NT2/D1 (cell line): ENCODE measurements at regions not wholly inside any gene's neighbourhood (a gene's known extent, or its start where the extent isn't known, plus 50 kb on each side); places are given as distances from the start of the nearest gene placed in this dataset.

ENCODE experiments used
- SUZ12 ChIP-seq: IDR thresholded peaks from 2 replicates; pipeline ENCODE4 v1.6.1; 2011; ENCODE audit not compliant: insufficient read length, insufficient read depth; ENCODE audit errors: extremely low read depth
- YY1 ChIP-seq: IDR thresholded peaks from 2 replicates; pipeline ENCODE4 v1.6.1; 2011; ENCODE audit not compliant: insufficient read length, insufficient read depth
- ZNF274 ChIP-seq: IDR thresholded peaks from 2 replicates; pipeline ENCODE4 v1.6.1; 2011; ENCODE audit warnings: mild to moderate bottlenecking, low read depth, low read length

DNA sequence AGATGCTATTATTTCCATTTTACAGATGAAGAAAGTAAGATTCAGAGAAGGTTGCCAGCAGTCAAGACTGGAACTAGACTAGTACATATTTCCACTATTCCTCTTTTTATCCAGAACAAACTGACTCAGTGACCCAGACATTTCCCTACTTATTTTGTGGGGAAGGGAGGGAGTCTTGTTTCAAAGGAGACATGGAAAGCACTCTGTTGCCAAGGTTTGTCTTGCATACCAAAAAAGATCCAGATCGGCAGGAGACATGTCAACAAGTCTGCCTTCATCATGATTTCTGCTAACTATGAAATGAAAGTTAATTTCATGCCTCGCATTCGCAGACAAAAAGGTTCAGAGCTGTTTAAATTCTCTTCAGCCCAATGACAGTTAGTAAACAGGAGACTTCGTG is 328.3 kb downstream of the DHX15 start:
- TF ChIP-seq YY1 (no peak), ZNF274 (no peak), SUZ12 (no peak)
